ENCODE measurements at regions not wholly inside any gene's neighbourhood (a gene's known extent, or its start where the extent isn't known, plus 50 kb on each side); places are given as distances from the start of the nearest gene placed in this dataset.

GRCh38 chr7:68041554-68041953 lies 1044.9 kb downstream of the TYW1 start:
- no peaks in the 10 kb centered on the region for H3K36me3 ChIP-seq
- no peak overlapping the region for H3K4me3 ChIP-seq
- no peaks in the 10 kb centered on the region for H3K27me3 ChIP-seq
- no peak for DNase-seq (ENCODE audit: low spot score in 2 of 2)
- 54% methylated on average over 6 of the region's 6 CpGs for WGBS
- no peaks in the 10 kb centered on the region for H3K4me1 ChIP-seq
- no peak overlapping the region for H3K27ac ChIP-seq
- no peaks in the 10 kb centered on the region for H3K9me3 ChIP-seq
- no peak for TF ChIP-seq CTCF (IDR thresholded peaks at IDR 0.05)
- no peak for TF ChIP-seq EP300 (IDR thresholded peaks at IDR 0.05)

- Histone ChIP-seq H3K4me1 (no peaks in the 10 kb centered on the region), H3K27me3 (no peaks in the 10 kb centered on the region), H3K9me3 (no peaks in the 10 kb centered on the region), H3K36me3 (no peaks in the 10 kb centered on the region), H3K4me3 (no peak overlapping the region), H3K27ac (no peak overlapping the region)
- TF ChIP-seq CTCF (IDR thresholded peaks at IDR 0.05) (no peak), EP300 (IDR thresholded peaks at IDR 0.05) (no peak), POLR2AphosphoS5 (IDR thresholded peaks at IDR 0.05) (no peak), POLR2A (IDR thresholded peaks at IDR 0.05) (no peak)
- WGBS: 96% methylated on average over 2 of the region's 4 CpGs
- no peak for DNase-seq (ENCODE audit: low spot score in 2 of 2)
Observed at GRCh38 chr7:68043546-68043945, 1046.9 kb downstream of the TYW1 start.

GRCh38 chr7:68050627-68051026 lies 1054.0 kb downstream of the TYW1 start:
- Histone ChIP-seq H3K4me1 (no peaks in the 10 kb centered on the region), H3K9me3 (no peaks in the 10 kb centered on the region), H3K27ac (no peak overlapping the region), H3K27me3 (no peaks in the 10 kb centered on the region), H3K4me3 (no peak overlapping the region), H3K36me3 (no peaks in the 10 kb centered on the region)
- TF ChIP-seq POLR2A (IDR thresholded peaks at IDR 0.05): no peak
- TF ChIP-seq CTCF (IDR thresholded peaks at IDR 0.05): no peak
- TF ChIP-seq POLR2AphosphoS5 (IDR thresholded peaks at IDR 0.05): no peak
- TF ChIP-seq EP300 (IDR thresholded peaks at IDR 0.05): no peak
- WGBS: 86% methylated on average over 9 of the region's 9 CpGs
- DNase-seq (ENCODE audit: low spot score in 2 of 2): no peak

DNA sequence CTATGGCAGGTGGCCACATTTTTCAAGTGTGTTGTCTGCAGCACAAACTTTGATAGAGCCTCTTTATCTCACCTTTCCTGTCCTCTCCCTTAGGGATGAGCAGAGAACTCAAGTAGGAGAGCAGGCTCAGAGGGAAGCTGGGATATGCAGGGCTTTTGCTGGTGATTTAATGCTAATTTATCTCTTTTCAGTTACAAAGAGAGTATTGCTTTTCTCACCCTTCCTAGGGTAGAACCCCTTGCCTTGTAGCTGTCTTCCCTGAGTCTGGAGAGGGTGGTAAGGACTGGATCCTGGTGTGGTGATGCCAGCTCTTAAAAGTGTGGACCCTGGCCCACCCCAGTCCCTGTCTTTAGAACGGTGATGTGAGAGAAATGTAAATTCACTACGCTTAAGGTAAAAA lies 1061.4 kb downstream of the TYW1 start:
- TF ChIP-seq POLR2AphosphoS5 (IDR thresholded peaks at IDR 0.05): no peak
- TF ChIP-seq CTCF (IDR thresholded peaks at IDR 0.05): no peak
- TF ChIP-seq POLR2A (IDR thresholded peaks at IDR 0.05): no peak
- no peak for TF ChIP-seq EP300 (IDR thresholded peaks at IDR 0.05)
- no peaks in the 10 kb centered on the region for H3K36me3 ChIP-seq
- H3K27me3 ChIP-seq: no peaks in the 10 kb centered on the region
- no peak overlapping the region for H3K27ac ChIP-seq
- no peak overlapping the region for H3K4me3 ChIP-seq
- no peaks in the 10 kb centered on the region for H3K9me3 ChIP-seq
- no peak for DNase-seq (ENCODE audit: low spot score in 2 of 2)
- no peaks in the 10 kb centered on the region for H3K4me1 ChIP-seq
- 66% methylated on average over 2 of the region's 2 CpGs for WGBS

- Histone ChIP-seq H3K9me3 (no peaks in the 10 kb centered on the region), H3K4me1 (no peaks in the 10 kb centered on the region), H3K27ac (no peak overlapping the region), H3K36me3 (no peaks in the 10 kb centered on the region), H3K4me3 (no peak overlapping the region), H3K27me3 (no peaks in the 10 kb centered on the region)
- WGBS: 84% methylated on average over 6 of the region's 6 CpGs
- no peak for TF ChIP-seq EP300 (IDR thresholded peaks at IDR 0.05)
- no peak for TF ChIP-seq POLR2A (IDR thresholded peaks at IDR 0.05)
- no peak for DNase-seq (ENCODE audit: low spot score in 2 of 2)
Observed at GRCh38 chr7:68063171-68063570, 1066.5 kb downstream of the TYW1 start.

DNA sequence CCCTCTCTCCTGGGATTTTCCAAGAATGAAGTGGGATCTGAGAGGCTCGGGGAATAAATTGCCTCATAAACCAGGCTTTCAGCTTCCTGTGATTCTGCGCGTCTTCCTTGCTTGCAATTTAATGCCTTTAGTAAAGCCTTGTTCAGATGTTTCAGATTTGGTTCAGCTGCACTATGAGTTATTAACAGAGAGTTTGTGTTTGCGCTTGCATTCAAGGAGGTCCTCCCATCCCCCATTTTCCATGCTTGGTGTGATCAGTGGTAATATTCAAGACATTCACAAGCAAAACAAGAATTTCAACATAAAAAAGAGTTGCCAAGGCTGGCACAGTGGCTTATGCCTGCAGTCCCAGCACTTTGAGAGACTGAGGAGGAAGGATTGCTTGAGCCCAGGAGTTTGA lies 1068.9 kb downstream of the TYW1 start:
- TF ChIP-seq CTCF (IDR thresholded peaks at IDR 0.05) (no peak), POLR2A (IDR thresholded peaks at IDR 0.05) (no peak), EP300 (IDR thresholded peaks at IDR 0.05) (no peak), POLR2AphosphoS5 (IDR thresholded peaks at IDR 0.05) (no peak)
- Histone ChIP-seq H3K9me3 (no peaks in the 10 kb centered on the region), H3K27me3 (no peaks in the 10 kb centered on the region), H3K27ac (no peak overlapping the region), H3K4me1 (no peaks in the 10 kb centered on the region), H3K36me3 (no peaks in the 10 kb centered on the region), H3K4me3 (no peak overlapping the region)
- no peak for DNase-seq (ENCODE audit: low spot score in 2 of 2)
- 73% methylated on average over 4 of the region's 4 CpGs for WGBS
